ENCODE measurements at regions not wholly inside any gene's neighbourhood (a gene's known extent, or its start where the extent isn't known, plus 50 kb on each side); places are given as distances from the start of the nearest gene placed in this dataset.

DNA sequence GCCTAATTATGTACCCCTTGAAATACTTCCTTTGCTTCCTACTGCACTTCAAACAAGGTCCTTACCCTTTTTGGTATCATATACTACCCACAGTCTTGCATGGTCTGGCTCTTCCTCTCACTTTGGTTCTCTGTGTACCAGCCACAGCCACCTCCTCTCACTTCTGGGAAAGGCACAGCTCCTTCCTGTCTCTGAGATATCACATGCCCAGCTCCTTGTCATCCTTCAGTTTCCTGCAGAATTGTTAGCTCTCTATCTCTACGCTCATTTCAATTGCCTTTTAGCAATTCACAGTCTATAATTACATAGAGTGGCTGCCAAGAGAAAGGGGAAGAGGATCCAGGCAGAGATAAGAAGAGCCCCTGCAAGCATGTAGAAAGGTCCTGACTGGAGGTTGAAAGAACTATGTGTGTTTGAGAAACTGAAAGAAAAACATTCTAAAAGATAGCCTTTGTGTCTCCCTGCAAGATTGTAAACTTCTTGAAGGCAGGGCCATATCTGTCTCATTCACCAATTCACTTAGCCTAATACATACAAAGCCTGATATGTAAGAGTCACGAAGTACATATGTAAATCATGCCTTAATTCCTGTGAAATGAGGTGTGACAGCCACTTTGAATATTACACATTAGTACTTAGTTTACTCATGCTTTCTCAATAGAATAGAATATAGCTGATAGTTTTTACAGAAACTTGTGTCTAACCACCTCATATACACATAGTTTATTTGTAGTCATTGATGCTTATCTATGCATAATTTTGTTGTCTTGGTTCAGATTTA, 933.1 kb downstream of the DIAPH3 start:
- H3K27me3 ChIP-seq (ENCODE audit: insufficient read depth, low read length): no peaks in the 10 kb centered on the region
- WGBS: 82% methylated on average over 2 of the region's 2 CpGs
- H3K9ac ChIP-seq (ENCODE audit: low read depth, low read length): no peak overlapping the region
- no peak overlapping the region for H3K4me3 ChIP-seq (ENCODE audit: low read length)
- H3K4me1 ChIP-seq (ENCODE audit: insufficient read depth, low read length): no peaks in the 10 kb centered on the region
- H3K9me3 ChIP-seq (ENCODE audit: insufficient read depth, low read depth, low read length): no peaks in the 10 kb centered on the region
- no peak overlapping the region for H3K27ac ChIP-seq (ENCODE audit: low read depth, low read length)
- H3K36me3 ChIP-seq (ENCODE audit: insufficient read depth, low read length): no peaks in the 10 kb centered on the region

DNA sequence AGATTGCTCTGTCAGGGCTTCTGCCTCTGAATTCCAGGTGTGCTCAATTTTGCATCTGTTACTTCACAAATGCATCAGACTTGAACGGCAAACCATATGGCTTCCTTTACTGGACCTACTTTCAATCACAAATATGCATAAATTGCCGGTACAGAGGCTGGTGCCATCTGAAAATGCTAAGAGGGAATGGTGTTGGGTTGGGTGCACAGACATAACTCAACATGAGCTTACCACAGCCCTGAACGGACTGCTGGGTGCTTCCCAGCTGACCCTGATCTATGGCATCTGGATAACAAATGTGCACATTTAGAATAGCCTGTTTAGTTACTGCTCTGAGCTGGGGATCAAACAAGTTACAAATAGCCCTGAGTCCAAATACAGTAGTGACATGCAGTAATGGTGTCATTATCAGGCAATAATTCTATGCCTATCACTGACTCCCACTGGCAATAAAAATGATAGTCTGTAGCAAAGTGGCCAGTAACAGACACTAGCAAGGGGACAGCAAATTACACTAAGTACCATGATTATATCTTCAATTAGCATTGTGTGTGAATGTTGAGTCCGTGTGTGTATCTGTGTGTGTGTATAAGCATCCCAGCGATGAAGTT, 927.3 kb downstream of the DIAPH3 start:
- Histone ChIP-seq H3K27me3 (ENCODE audit: insufficient read depth, low read length) (no peaks in the 10 kb centered on the region), H3K36me3 (ENCODE audit: insufficient read depth, low read length) (no peaks in the 10 kb centered on the region), H3K27ac (ENCODE audit: low read depth, low read length) (no peak overlapping the region), H3K4me1 (ENCODE audit: insufficient read depth, low read length) (no peaks in the 10 kb centered on the region), H3K9ac (ENCODE audit: low read depth, low read length) (no peak overlapping the region), H3K4me3 (ENCODE audit: low read length) (no peak overlapping the region), H3K9me3 (ENCODE audit: insufficient read depth, low read depth, low read length) (no peaks in the 10 kb centered on the region)
- 89% methylated on average over 4 of the region's 5 CpGs for WGBS

DNA sequence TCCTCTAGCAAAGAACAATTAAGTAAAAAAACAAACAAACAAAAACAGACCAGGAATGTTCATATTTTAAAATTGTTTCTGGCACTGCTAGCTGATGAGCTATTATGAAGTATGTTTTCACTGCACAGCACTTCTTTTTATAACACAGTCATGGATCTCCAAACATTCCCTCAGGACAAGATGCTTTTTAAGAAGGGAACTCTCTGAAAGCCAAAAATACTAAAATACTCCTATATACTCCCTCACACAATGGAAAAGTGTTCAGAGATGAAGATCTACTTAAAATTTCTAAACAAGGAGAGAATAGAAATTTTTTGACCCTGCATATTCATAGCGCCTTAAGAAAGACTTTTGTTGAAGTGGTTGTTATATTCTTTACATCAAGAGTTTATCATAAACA, 926.8 kb downstream of the DIAPH3 start:
- H3K27me3 ChIP-seq (ENCODE audit: insufficient read depth, low read length): no peaks in the 10 kb centered on the region
- WGBS: no CpG with 5 or more reads among the region's 1 CpG

DNA sequence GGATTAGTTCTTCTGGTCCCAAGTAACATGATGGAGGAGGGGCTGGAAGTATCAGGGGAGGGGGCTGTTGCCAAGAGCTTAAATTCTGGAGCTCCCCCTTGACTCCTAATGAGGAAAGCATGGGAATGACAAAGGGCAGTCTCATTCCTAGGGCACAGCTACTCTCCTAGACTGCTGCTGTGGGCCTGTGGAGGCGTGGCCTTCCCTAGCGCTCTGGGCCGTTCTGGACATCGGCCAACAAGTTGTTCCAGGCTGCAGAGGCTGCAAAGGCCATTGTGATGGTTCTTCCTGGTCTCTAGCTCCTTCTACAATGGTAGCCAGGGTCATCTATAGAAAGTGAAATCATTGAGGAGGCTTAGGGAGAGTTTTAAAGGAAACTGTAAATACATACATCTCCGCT, 916.6 kb downstream of the DIAPH3 start:
- Histone ChIP-seq H3K27me3 (ENCODE audit: insufficient read depth, low read length) (no peaks in the 10 kb centered on the region), H3K4me3 (ENCODE audit: low read length) (no peak overlapping the region), H3K9me3 (ENCODE audit: insufficient read depth, low read depth, low read length) (no peaks in the 10 kb centered on the region), H3K36me3 (ENCODE audit: insufficient read depth, low read length) (no peaks in the 10 kb centered on the region), H3K27ac (ENCODE audit: low read depth, low read length) (no peak overlapping the region), H3K4me1 (ENCODE audit: insufficient read depth, low read length) (no peaks in the 10 kb centered on the region), H3K9ac (ENCODE audit: low read depth, low read length) (no peak overlapping the region)
- WGBS: 87% methylated on average over 4 of the region's 5 CpGs

More for the DNA sequence above, 926.8 kb downstream of the DIAPH3 start:
- Histone ChIP-seq H3K9me3 (ENCODE audit: insufficient read depth, low read depth, low read length) (no peaks in the 10 kb centered on the region), H3K4me3 (ENCODE audit: low read length) (no peak overlapping the region), H3K4me1 (ENCODE audit: insufficient read depth, low read length) (no peaks in the 10 kb centered on the region), H3K36me3 (ENCODE audit: insufficient read depth, low read length) (no peaks in the 10 kb centered on the region), H3K27ac (ENCODE audit: low read depth, low read length) (no peak overlapping the region), H3K9ac (ENCODE audit: low read depth, low read length) (no peak overlapping the region)

DNA sequence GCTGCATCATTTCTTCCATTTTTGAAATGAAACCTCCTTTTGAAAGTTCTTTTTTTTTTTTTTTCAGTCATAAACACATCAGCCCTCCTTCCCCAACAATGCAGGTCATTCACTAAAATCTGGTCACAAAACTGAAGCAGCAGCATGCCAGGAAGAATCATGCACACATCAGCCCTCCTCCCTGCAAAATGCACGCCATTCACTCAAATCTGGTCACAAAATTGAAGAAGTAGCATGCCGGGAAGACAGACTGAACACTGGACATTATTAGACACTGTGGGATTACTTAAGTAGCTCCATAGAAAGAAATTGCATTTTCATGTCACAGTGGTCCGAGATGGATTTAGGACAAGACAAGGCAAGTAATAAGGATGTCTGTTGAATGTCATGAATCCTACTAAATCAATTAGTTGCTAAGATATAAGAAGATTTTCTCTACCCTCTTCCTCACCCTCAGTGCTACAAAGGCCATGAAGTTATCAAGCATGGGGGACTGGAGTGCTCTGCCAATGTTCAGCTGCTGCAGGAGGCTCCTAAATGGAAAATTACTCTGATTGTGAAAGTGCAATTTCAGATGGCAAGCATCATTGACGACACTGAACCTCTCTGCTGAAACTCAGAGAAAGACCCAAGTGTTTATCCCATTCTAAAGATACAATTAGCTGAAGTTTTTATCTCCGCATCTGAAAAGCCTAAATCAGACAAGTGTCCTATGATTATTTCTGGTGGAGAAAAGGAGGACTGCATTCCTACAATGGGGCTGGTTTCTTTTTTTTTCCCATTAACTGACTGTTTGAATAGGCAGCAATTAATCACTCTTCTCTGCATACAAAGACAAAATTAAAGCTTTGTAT, 913.2 kb downstream of the DIAPH3 start:
- Histone ChIP-seq H3K4me3 (ENCODE audit: low read length) (no peak overlapping the region), H3K4me1 (ENCODE audit: insufficient read depth, low read length) (peaks cover 4% of the 10 kb centered on the region; the same call in 1 of the 2 replicates), H3K36me3 (ENCODE audit: insufficient read depth, low read length) (no peaks in the 10 kb centered on the region), H3K9ac (ENCODE audit: low read depth, low read length) (no peak overlapping the region), H3K27ac (ENCODE audit: low read depth, low read length) (no peak overlapping the region), H3K27me3 (ENCODE audit: insufficient read depth, low read length) (no peaks in the 10 kb centered on the region), H3K9me3 (ENCODE audit: insufficient read depth, low read depth, low read length) (no peaks in the 10 kb centered on the region)
- 88% methylated on average over 5 of the region's 5 CpGs for WGBS

DNA sequence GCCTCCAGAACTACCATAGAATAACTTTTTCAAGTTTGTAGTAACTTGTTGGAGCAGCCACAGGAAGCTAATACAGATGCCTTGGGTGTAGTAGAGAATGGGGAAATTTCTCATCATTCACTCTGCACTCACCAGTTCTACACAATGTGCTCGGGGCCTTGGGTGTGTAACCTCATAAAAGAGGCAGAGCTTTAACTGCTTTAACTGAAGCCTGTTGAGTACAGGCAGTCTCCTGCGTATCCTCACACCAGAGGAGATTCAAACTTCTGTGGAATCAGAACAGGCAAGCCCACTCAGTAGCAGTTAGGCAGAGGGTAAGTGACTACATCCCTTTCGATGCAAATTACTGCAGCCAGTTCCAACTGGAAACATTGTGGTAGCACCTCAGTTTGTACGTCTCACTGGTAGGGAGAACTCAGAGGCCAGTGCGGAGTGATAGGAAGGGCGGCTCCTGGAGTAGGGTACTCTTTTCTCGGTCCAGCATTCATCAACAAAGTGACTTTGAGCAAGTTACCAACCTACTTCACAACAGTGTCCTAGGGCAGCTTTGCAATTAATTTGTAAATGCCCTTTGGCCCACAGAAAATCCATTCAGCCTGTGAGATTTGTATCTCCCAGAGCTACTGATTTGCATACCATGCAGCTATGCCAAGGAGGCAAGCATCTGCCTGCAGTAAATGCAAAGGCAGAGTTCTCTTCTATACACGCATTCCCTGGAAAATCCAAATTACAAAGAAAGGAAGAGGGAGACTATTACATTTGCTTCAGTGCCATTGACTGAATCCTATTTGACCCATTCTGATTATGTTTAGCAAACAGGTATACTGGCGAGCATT, 904.3 kb downstream of the DIAPH3 start:
- H3K27ac ChIP-seq (ENCODE audit: low read depth, low read length): no peak overlapping the region
- no peak overlapping the region for H3K4me3 ChIP-seq (ENCODE audit: low read length)
- H3K9ac ChIP-seq (ENCODE audit: low read depth, low read length): no peak overlapping the region
- H3K9me3 ChIP-seq (ENCODE audit: insufficient read depth, low read depth, low read length): no peaks in the 10 kb centered on the region
- WGBS: 81% methylated on average over 9 of the region's 9 CpGs
- no peaks in the 10 kb centered on the region for H3K27me3 ChIP-seq (ENCODE audit: insufficient read depth, low read length)
- H3K36me3 ChIP-seq (ENCODE audit: insufficient read depth, low read length): no peaks in the 10 kb centered on the region
- H3K4me1 ChIP-seq (ENCODE audit: insufficient read depth, low read length): peaks cover 15% of the 10 kb centered on the region

DNA sequence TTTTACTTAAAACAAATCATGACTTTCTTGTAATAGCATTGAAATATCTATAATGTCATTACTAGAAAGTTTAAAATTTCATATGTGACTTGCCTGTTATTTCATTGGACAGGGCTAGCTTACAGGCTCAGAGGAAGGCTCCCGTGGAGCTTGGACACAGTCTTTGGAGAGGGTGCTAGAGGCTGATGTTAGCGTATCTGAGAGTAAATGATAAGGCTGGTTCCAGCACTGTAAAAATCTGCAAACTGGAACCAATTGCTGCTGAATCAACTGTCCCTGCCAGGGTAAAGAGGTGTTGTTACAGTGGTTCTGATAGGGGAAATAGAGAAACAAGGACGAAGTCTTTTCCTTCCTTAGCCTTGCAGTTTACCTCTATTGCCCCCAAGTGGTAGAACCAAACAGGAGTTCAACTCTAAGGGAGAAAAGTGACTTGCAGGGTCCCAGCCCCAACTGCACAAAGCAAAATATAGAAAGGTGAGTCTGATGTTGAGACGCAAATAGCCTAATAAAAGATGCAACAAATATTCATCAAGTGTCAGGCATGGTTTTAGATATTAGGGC, 901.7 kb downstream of the DIAPH3 start:
- 67% methylated on average over 4 of the region's 4 CpGs for WGBS
- Histone ChIP-seq H3K36me3 (ENCODE audit: insufficient read depth, low read length) (no peaks in the 10 kb centered on the region), H3K4me1 (ENCODE audit: insufficient read depth, low read length) (peaks cover 9% of the 10 kb centered on the region), H3K27ac (ENCODE audit: low read depth, low read length) (no peak overlapping the region), H3K27me3 (ENCODE audit: insufficient read depth, low read length) (no peaks in the 10 kb centered on the region), H3K9ac (ENCODE audit: low read depth, low read length) (no peak overlapping the region), H3K9me3 (ENCODE audit: insufficient read depth, low read depth, low read length) (no peaks in the 10 kb centered on the region), H3K4me3 (ENCODE audit: low read length) (no peak overlapping the region)

DNA sequence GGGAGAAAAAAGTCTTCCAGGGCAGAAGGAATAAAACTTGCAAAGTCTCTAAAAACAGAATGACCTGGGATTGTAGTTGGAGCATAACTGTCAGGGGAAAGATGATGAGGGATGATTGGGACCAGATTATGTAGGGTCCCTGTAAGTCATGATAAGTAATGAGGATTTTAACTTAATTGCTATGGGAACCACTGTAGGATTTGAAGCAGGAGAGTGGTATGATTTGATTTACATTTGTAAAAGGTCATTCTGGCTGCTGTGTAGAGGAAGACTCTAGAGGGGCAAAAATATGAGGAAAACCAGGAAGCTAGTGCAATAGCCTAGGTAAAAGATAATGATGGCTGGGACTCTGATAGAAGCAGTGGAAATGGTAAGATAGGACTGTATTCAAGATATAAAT, 900.2 kb downstream of the DIAPH3 start:
- H3K9me3 ChIP-seq (ENCODE audit: insufficient read depth, low read depth, low read length): no peaks in the 10 kb centered on the region
- no peaks in the 10 kb centered on the region for H3K36me3 ChIP-seq (ENCODE audit: insufficient read depth, low read length)
- no peak overlapping the region for H3K4me3 ChIP-seq (ENCODE audit: low read length)
- no peak overlapping the region for H3K27ac ChIP-seq (ENCODE audit: low read depth, low read length)
- H3K4me1 ChIP-seq (ENCODE audit: insufficient read depth, low read length): peaks cover 9% of the 10 kb centered on the region
- no peaks in the 10 kb centered on the region for H3K27me3 ChIP-seq (ENCODE audit: insufficient read depth, low read length)
- no peak overlapping the region for H3K9ac ChIP-seq (ENCODE audit: low read depth, low read length)

DNA sequence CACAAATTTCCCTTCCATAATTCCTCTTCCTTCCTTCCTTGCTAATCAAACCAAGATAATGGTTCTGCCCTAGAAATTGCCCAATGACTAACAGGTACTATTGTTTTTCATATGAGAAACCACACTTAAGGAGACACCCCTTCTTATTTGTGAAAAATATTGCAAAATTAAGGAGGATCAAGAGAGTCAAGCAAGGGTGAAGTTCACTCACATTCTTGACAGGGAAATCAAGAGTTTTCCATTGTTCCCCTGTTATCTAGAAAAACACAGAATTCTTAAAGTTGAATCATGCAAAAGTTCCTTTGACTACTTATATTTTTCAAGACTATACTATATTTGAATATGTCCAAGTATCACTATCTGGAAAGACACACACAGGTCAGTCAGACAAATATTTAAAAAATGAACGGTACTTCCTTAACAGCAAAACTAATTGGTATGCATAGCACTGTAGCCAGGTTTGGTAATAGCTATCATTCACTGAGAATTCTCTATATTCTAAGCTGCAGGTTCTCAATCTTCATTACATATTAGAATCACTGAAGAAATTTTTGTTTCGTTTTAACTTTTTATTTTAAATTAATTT, 897.2 kb downstream of the DIAPH3 start:
- H3K9me3 ChIP-seq (ENCODE audit: insufficient read depth, low read depth, low read length): no peaks in the 10 kb centered on the region
- 91% methylated on average over 1 of the region's 2 CpGs for WGBS
- no peaks in the 10 kb centered on the region for H3K27me3 ChIP-seq (ENCODE audit: insufficient read depth, low read length)
- no peak overlapping the region for H3K27ac ChIP-seq (ENCODE audit: low read depth, low read length)
- H3K4me3 ChIP-seq (ENCODE audit: low read length): no peak overlapping the region
- no peaks in the 10 kb centered on the region for H3K36me3 ChIP-seq (ENCODE audit: insufficient read depth, low read length)
- H3K9ac ChIP-seq (ENCODE audit: low read depth, low read length): no peak overlapping the region
- H3K4me1 ChIP-seq (ENCODE audit: insufficient read depth, low read length): no peaks in the 10 kb centered on the region; the same call in 1 of the 2 replicates

DNA sequence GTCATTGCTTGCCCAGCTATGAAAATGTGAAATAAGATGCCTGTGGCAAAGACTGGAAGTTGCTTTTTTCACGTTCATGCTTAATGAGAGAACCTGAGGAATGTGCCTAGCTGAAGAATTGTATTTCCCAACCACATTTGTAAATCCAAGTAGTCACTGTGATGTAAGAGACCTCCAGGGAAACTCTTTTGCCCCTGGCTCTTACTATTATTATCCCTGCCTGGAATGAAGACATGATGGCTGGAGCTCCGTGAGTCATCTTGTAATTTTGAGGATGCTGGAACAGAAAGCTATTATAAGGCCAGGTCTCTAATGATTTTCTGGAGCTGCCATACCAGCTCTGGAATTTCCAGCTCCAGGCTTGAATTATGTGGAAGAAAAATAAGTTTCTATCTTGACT, 894.3 kb downstream of the DIAPH3 start:
- H3K9me3 ChIP-seq (ENCODE audit: insufficient read depth, low read depth, low read length): no peaks in the 10 kb centered on the region
- no peak overlapping the region for H3K9ac ChIP-seq (ENCODE audit: low read depth, low read length)
- H3K4me1 ChIP-seq (ENCODE audit: insufficient read depth, low read length): no peaks in the 10 kb centered on the region; the same call in 1 of the 2 replicates
- H3K4me3 ChIP-seq (ENCODE audit: low read length): no peak overlapping the region
- no peak overlapping the region for H3K27ac ChIP-seq (ENCODE audit: low read depth, low read length)
- 76% methylated on average over 2 of the region's 2 CpGs for WGBS
- no peaks in the 10 kb centered on the region for H3K36me3 ChIP-seq (ENCODE audit: insufficient read depth, low read length)
- H3K27me3 ChIP-seq (ENCODE audit: insufficient read depth, low read length): no peaks in the 10 kb centered on the region
